ENCODE measurements at regions not wholly inside any gene's neighbourhood (a gene's known extent, or its start where the extent isn't known, plus 50 kb on each side); places are given as distances from the start of the nearest gene placed in this dataset.
A peak's percentile ranks its signal among the peaks of the same experiment; 100 is the strongest.
"Not testable (repeated sequence)": the region's sequence is repeated elsewhere in the genome, so short reads cannot be mapped to it uniquely, and the experiment has no call there.

DNA sequence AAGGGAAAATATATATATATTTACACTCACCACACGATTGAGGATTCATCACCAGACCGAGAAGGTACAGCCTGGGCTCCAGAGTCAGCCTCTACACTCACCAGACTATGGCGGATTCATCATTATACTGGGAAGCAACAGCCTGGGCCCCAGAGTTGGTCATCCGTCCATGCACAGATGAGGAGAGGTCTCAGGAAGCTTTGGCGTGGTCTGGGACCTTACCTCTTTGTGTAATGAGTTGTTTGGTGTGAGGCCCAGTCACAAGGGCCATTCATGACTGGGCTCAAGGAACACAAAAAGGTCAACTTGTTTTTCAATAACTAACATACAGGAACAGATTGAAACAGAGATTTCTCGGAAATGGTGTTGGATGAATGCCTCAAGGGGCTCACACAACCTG lies 926.1 kb downstream of the FAM133A start:
- H3K36me3 ChIP-seq (replicated peaks; ENCODE audit: control insufficient read depth, insufficient read depth, low read length): no peaks in the 10 kb centered on the region
- DNase-seq: no peak

DNA sequence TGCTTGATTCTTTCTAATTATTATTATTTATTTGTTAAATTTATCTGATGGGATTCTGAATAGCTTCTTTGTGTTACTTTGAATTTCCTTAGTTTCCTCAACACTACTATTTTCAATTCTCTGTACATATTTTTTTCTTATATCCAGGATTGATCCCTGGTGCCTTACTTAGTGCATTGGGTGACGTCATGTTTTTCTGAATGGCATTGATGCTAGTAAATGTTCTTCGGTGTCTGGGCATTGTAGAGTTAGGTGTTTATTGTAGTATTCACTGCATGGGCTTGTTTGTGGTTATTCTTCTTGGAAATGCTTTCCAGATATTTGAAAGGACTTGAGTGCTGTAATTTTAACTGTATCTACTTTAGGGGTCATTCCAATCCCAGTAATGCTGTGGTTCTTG lies 938.1 kb downstream of the FAM133A start:
- Histone ChIP-seq H3K4me3 (ENCODE audit: insufficient read depth, low read depth, low read length) (no peak overlapping the region), H3K27me3 (ENCODE audit: control insufficient read depth, insufficient read depth, low read length) (no peaks in the 10 kb centered on the region), H3K36me3 (replicated peaks; ENCODE audit: control insufficient read depth, insufficient read depth, low read length) (no peaks in the 10 kb centered on the region; the same call in 1 of the 2 replicates)
- DNase-seq: no peak

More for the DNA sequence above, 926.1 kb downstream of the FAM133A start:
- H3K4me3 ChIP-seq (ENCODE audit: insufficient read depth, low read depth, low read length): no peak overlapping the region
- H3K27me3 ChIP-seq (ENCODE audit: control insufficient read depth, insufficient read depth, low read length): no peaks in the 10 kb centered on the region

DNA sequence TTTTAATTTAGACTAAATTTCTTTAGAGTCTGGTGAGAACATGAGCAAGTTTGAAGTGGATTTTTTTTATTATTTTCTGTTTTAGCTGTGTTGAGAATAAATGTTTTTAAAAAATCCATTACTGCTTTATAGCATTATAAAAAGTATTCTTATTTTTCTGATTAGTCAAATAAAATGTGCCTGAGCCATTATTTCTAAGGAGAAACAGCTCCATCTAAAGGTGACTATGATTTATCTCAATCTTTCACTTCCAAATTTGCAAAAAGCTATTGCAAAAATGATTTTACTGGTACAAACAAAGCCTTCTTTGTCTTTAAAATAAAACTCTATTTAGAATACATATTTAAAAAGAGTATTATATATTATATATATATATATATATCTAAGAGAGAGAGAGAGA lies 959.2 kb downstream of the FAM133A start:
- no peak overlapping the region for H3K4me3 ChIP-seq (ENCODE audit: insufficient read depth, low read depth, low read length)
- no peaks in the 10 kb centered on the region for H3K27me3 ChIP-seq (ENCODE audit: control insufficient read depth, insufficient read depth, low read length)
- no peak for DNase-seq
- peaks cover 2% of the 10 kb centered on the region for H3K36me3 ChIP-seq (replicated peaks; ENCODE audit: control insufficient read depth, insufficient read depth, low read length)

DNA sequence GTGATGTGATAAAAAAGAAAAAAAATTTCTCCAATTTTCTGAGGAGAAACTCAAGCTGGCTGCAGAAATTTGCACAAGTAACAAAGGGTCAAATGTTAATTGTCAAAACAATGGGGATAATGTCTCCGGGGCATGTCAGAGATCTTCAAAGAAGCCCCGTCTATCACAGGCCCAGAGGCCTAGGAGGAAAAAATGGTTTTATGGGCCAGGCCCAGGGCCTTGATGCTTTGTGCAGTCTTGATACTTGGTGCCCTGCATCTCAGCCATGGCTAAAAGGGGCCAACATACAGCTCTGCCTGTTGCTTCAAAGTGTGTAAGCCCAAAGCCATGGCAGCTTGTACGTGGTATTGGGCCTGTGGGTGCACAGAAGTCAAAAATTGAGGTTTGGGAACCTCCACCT lies 961.0 kb downstream of the FAM133A start:
- no peaks in the 10 kb centered on the region for H3K27me3 ChIP-seq (ENCODE audit: control insufficient read depth, insufficient read depth, low read length)
- no peak for DNase-seq
- H3K36me3 ChIP-seq (replicated peaks; ENCODE audit: control insufficient read depth, insufficient read depth, low read length): peaks cover 2% of the 10 kb centered on the region
- no peak overlapping the region for H3K4me3 ChIP-seq (ENCODE audit: insufficient read depth, low read depth, low read length)

DNA sequence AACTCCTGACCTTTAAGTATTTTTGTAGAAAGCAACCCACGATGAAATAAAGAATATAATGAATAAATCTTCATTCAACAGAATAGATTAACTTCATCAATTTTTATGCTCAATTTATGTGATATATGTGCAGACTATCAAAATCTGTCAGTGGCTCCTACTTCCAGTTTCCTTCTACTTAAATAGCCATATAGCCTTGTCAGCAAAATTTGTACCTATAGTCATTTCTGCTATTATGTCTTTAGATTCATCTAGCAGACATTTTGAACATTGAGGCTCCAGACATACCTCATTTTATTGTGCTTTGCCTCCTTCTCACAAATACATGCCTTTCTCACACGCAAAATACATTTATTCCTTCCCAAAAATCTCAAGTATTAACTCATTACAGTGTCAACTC lies 971.7 kb downstream of the FAM133A start:
- Histone ChIP-seq H3K36me3 (replicated peaks; ENCODE audit: control insufficient read depth, insufficient read depth, low read length) (no peaks in the 10 kb centered on the region; the same call in 1 of the 2 replicates), H3K27me3 (ENCODE audit: control insufficient read depth, insufficient read depth, low read length) (no peaks in the 10 kb centered on the region), H3K4me3 (ENCODE audit: insufficient read depth, low read depth, low read length) (no peak overlapping the region)
- DNase-seq: no peak

DNA sequence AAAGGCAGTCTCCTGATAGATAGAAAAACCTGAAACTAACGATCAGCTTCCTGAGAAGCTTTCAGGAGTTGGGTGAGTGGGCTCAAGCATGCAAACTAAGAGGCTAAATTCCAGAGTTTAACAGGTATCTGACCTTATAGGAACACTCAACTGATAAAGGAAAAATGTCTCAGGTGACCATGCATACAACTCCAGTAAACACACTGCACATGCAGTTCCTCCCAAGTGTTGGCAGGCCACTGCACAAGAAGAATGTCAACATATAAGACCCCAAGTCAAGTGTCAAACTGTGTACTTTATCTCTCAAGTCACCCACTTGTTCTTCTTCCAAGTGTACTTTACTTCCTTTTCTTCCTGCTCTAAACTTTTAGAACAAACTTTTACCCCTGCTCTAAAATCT lies 981.2 kb downstream of the FAM133A start:
- Histone ChIP-seq H3K4me3 (ENCODE audit: insufficient read depth, low read depth, low read length) (no peak overlapping the region), H3K27me3 (ENCODE audit: control insufficient read depth, insufficient read depth, low read length) (no peaks in the 10 kb centered on the region), H3K36me3 (replicated peaks; ENCODE audit: control insufficient read depth, insufficient read depth, low read length) (no peaks in the 10 kb centered on the region; the same call in none of the 2 replicates)
- DNase-seq: no peak

DNA sequence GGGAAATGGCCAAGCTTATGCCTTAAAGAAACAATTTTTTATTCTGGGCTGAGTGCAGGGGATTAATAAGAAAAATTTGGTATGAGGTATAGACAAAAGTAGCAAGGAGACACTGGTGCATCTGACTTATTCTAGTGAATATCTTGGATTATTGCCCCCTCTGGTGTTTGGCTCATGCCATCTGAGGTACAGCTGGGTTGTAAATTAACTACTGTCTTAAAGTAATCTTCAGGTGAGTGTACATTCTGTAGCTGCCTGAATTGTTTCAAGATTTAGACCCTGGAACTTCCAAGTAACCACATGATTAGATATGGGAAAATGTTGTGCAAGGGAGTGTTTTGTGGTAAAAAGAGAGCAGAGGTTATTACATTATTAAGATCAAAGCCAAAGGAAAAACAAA lies 988.7 kb downstream of the FAM133A start:
- DNase-seq: peak; percentile 1
- no peaks in the 10 kb centered on the region; the same call in none of the 2 replicates for H3K36me3 ChIP-seq (replicated peaks; ENCODE audit: control insufficient read depth, insufficient read depth, low read length)
- H3K27me3 ChIP-seq (ENCODE audit: control insufficient read depth, insufficient read depth, low read length): no peaks in the 10 kb centered on the region
- H3K4me3 ChIP-seq (ENCODE audit: insufficient read depth, low read depth, low read length): no peak overlapping the region

DNA sequence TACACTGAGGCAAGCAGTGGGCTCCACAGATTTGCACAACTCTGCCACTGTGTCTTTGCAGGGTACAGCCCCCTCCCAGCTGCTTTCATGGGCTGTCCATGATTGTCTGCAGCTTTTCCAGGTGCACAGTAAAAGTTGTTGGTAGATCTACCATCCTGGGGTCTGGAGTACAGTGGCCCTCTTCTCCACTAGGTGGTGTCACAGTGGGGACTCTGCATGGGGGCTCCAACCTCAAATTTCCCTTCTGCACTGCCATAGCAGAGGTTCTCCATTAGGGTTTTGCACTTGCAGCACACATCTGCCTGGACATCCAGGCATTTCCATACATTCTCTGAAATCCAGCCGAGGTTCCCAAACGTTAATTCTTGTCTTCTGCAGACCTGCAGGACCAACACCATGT lies 1002.3 kb downstream of the FAM133A start:
- no peaks in the 10 kb centered on the region for H3K27me3 ChIP-seq (ENCODE audit: control insufficient read depth, insufficient read depth, low read length)
- H3K4me3 ChIP-seq (ENCODE audit: insufficient read depth, low read depth, low read length): no peak overlapping the region
- no peak for DNase-seq
- H3K36me3 ChIP-seq (replicated peaks; ENCODE audit: control insufficient read depth, insufficient read depth, low read length): peaks cover 13% of the 10 kb centered on the region

DNA sequence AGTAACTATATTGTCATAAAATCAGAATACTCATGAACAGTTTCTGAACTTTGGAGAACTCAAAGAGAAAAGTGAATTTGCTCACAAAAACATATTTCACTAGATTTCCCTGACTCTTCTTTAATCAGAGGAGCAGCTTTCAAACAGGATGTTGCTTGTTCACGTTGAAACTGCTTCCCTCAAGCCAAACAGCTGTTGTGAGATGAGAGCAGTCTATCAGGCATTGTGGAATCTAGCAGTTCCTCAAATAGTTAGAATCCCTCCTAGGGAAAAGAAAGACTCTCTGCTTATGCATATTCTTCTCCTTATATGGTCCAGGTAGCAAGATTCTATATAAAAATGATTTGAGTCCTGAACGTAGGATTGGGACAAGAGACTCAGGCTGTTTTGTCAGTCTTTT lies 1012.1 kb downstream of the FAM133A start:
- no peak for DNase-seq
- Histone ChIP-seq H3K36me3 (replicated peaks; ENCODE audit: control insufficient read depth, insufficient read depth, low read length) (peaks cover 15% of the 10 kb centered on the region), H3K4me3 (ENCODE audit: insufficient read depth, low read depth, low read length) (no peak overlapping the region), H3K27me3 (ENCODE audit: control insufficient read depth, insufficient read depth, low read length) (no peaks in the 10 kb centered on the region)

DNA sequence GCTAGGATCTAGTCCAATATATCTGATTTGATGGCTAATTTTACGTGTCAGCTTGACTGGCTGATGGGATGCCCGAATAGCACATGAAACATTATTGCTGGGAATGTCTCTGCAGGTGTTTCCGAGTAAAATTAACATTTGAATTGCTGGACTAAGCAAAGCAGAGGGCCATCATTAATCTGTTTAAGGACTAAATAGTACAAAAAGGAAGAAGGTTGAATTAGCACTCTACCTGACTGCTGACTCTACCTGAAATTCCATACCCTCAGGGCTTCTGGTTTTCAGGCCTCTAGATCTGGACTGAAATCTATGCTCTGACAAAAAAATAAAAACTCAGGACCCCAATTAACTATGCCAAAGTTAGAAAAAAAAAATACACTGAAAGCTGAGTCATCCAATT lies 1021.9 kb downstream of the FAM133A start:
- peaks cover 31% of the 10 kb centered on the region for H3K36me3 ChIP-seq (replicated peaks; ENCODE audit: control insufficient read depth, insufficient read depth, low read length)
- DNase-seq: peak; percentile 13

DNA sequence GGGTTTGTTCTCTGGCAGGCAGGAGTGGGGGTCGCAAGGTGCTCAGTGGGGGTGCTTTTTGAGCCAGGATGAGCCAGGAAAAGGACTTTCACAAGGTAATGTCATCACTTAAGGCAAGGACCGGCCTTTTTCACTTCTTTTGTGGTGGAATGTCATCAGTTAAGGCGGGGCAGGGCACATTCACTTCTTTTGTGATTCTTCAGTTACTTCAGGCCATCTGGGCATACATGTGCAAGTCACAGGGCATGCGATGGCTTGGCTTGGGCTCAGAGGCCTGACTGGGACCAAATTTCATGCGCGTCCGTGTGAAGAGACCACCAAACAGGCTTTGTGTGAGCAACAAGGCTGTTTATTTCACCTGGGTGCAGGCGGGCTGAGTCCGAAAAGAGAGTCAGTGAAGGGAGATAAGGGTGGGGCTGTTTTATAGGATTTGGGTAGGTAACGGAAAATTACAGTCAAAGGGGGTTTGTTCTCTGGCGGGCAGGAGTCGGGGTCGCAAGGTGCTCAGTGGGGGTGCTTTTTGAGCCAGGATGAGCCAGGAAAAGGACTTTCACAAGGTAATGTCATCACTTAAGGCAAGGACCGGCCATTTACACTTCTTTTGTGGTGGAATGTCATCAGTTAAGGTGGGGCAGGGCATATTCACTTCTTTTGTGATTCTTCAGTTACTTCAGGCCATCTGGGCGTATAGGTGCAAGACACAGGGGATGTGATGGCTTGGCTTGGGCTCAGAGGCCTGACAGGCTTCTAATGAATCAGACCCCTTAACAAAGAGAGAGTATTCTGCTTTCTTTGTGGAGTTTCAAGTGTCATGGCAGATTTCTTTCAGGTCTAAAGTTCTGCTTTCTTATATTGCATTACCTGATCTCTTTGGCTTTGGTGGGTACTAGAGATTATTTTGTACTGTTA lies 1030.6 kb downstream of the FAM133A start:
- peak overlapping the region; percentile 20 for H3K4me3 ChIP-seq (ENCODE audit: insufficient read depth, low read depth, low read length)
- DNase-seq: not testable (repeated sequence)

More for the DNA sequence above, 1021.9 kb downstream of the FAM133A start:
- Histone ChIP-seq H3K4me3 (ENCODE audit: insufficient read depth, low read depth, low read length) (no peak overlapping the region), H3K27me3 (ENCODE audit: control insufficient read depth, insufficient read depth, low read length) (no peaks in the 10 kb centered on the region)

DNA sequence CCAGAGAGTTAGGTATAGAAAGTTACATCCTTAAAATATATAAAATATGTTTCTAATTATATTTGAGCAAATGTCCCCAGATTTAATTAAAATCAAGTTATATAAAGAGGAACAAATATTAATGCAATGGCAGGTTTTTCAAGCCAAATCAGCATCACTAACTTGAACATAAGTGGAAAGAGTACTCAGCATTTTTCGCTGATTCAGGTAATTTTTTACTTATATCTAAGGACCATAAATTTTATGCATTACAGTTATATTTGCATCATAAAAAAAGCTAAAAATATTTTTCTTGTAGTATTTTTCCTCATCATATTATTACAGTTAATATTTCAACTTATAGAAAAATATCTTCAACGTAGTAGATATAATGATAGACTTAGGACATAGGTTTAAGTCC lies 1047.4 kb downstream of the FAM133A start:
- H3K36me3 ChIP-seq (replicated peaks; ENCODE audit: control insufficient read depth, insufficient read depth, low read length): no peaks in the 10 kb centered on the region; the same call in 1 of the 2 replicates
- no peak overlapping the region for H3K4me3 ChIP-seq (ENCODE audit: insufficient read depth, low read depth, low read length)
- no peak for DNase-seq
- no peaks in the 10 kb centered on the region for H3K27me3 ChIP-seq (ENCODE audit: control insufficient read depth, insufficient read depth, low read length)

More for the DNA sequence above, 1030.6 kb downstream of the FAM133A start:
- not testable (repeated sequence) for H3K27me3 ChIP-seq (ENCODE audit: control insufficient read depth, insufficient read depth, low read length); H3K36me3 ChIP-seq (replicated peaks; ENCODE audit: control insufficient read depth, insufficient read depth, low read length)

DNA sequence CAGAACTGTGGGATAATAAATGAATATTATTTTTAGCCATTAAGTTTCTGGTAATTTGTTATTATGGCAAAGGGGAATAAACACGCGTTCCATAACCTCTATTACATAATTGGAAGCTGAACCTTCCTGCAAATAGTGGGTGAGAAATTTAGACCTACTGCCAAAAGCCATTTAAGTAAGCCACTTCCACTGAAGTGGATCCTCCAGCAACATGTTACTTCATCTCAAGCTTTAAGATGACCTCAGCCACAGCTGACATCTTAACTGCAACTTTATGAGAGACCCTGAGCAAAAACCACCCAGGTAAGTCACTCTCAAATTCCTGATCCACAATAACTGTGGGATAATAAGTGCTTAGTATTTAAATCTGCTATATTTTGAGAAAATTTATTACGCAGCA lies 1048.6 kb downstream of the FAM133A start:
- Histone ChIP-seq H3K4me3 (ENCODE audit: insufficient read depth, low read depth, low read length) (no peak overlapping the region), H3K27me3 (ENCODE audit: control insufficient read depth, insufficient read depth, low read length) (no peaks in the 10 kb centered on the region), H3K36me3 (replicated peaks; ENCODE audit: control insufficient read depth, insufficient read depth, low read length) (no peaks in the 10 kb centered on the region; the same call in 1 of the 2 replicates)
- no peak for DNase-seq

DNA sequence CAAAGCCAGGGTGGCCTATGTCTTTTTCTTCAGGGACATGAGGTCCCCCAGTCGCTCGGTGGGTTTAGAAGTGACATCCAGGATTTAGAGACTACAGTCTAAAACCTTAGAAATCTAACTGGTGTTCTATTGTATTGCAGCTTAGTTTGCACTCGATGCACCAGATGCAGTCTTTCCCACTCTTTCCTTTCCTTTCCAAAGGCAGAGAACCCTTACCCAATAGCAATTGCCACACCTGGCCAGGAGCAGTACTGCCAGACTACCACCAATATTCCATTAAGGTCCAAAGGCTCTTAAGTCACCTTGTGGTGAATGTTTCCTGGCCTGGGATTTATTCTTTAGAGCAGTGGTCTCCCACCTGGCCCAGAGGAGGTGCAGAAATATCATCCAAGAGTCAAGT lies 1068.8 kb downstream of the FAM133A start:
- Histone ChIP-seq H3K4me3 (ENCODE audit: insufficient read depth, low read depth, low read length) (no peak overlapping the region), H3K27me3 (ENCODE audit: control insufficient read depth, insufficient read depth, low read length) (no peaks in the 10 kb centered on the region), H3K36me3 (replicated peaks; ENCODE audit: control insufficient read depth, insufficient read depth, low read length) (no peaks in the 10 kb centered on the region; the same call in 1 of the 2 replicates)
- no peak for DNase-seq

DNA sequence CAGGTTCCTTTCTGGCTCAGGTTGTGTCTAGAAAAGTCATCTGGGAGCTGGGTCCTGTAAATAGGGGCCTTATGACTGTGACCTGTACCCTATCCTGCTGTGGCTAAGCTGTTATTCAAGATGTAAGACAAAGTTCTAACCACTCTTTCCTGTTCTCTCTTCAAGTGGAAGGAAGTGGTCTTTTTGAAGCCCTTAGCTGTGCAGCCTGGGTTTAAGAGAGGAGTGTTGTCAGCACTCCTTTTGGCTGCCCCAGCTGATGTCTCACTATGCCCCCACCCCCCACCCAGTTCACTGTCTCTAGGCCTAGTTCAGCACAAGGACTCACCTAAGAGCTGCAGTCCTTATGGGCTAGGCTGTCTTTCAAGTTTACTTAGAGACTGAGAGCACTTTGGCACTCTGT lies 1069.5 kb downstream of the FAM133A start:
- DNase-seq: no peak
- H3K4me3 ChIP-seq (ENCODE audit: insufficient read depth, low read depth, low read length): no peak overlapping the region
- H3K36me3 ChIP-seq (replicated peaks; ENCODE audit: control insufficient read depth, insufficient read depth, low read length): no peaks in the 10 kb centered on the region; the same call in 1 of the 2 replicates
- no peaks in the 10 kb centered on the region for H3K27me3 ChIP-seq (ENCODE audit: control insufficient read depth, insufficient read depth, low read length)

All from H7 (cell line).